ENCODE measurements at regions not wholly inside any gene's neighbourhood (a gene's known extent, or its start where the extent isn't known, plus 50 kb on each side); places are given as distances from the start of the nearest gene placed in this dataset.

DNA sequence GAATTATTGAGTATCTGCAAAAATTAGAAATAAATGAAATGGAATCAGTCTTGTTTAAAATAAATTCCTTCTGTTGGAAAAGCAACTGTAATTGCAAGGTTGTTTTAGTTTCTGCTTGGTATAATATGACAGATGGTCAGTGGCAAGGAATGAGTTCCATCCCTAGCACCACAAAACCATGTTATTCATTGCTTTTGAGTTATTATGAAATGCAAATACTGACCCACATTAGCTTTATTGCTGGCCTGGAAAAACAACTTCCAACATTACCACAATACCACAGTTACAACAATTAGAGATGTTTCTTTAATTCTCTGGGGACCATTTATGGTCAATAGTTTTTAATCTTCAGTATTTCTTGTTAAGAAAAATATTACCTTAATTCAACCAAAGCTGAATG is 194.4 kb downstream of the TMA16 start:
- no peak overlapping the region for H3K4ac ChIP-seq (replicated peaks; ENCODE audit: insufficient read length, low read depth, low read length)
- no peak overlapping the region for H2AFZ ChIP-seq (ENCODE audit: low read length)
- H2BK15ac ChIP-seq (ENCODE audit: low read length): no peak overlapping the region
- no peaks in the 10 kb centered on the region for H4K20me1 ChIP-seq (replicated peaks in 1 of 2; ENCODE audit: control insufficient read depth in 1 of 2, insufficient read depth in 2 of 2, low read length in 2 of 2)
- no peaks in the 10 kb centered on the region for H3K27me3 ChIP-seq (replicated peaks in 1 of 4; ENCODE audit: control insufficient read depth in 3 of 4, extremely low read depth in 1 of 4, insufficient read depth in 3 of 4, low read length in 3 of 4)
- no peak overlapping the region for H3K56ac ChIP-seq (replicated peaks; ENCODE audit: insufficient read length, low read depth, low read length)
- H2BK120ac ChIP-seq (replicated peaks; ENCODE audit: low read depth, low read length): no peak overlapping the region
- H3K9me3 ChIP-seq (ENCODE audit: insufficient read depth in 2 of 2, low read depth in 1 of 2, low read length in 1 of 2): no peaks in the 10 kb centered on the region
- ChIA-PET CTCF (ENCODE audit: partially characterized antibody) (interaction anchor here (3.7 to 7.4 kb wide), 2 partner anchors 7 to 323 kb away, joined by 14 to 41 read pairs; no protein-coding TSS in a partner anchor), POLR2A (ENCODE audit: partially characterized antibody) (no interaction called here)
- no peak overlapping the region for H2AK5ac ChIP-seq (ENCODE audit: low read depth, low read length)
- TF ChIP-seq RFX5 (IDR thresholded peaks at IDR 0.05; ENCODE audit: borderline replicate concordance, low read depth, low read length) (no peak), CBX8 (IDR thresholded peaks at IDR 0.05; ENCODE audit: borderline replicate concordance, low read depth, low read length) (no peak), SUZ12 (IDR thresholded peaks at IDR 0.05; ENCODE audit: low read length) (no peak), NRF1 (IDR thresholded peaks at IDR 0.05; ENCODE audit: low read depth, low read length) (no peak), HDAC6 (IDR thresholded peaks at IDR 0.05; ENCODE audit: low read depth, low read length) (no peak), RNF2 (IDR thresholded peaks at IDR 0.05; ENCODE audit: borderline replicate concordance, low read depth, low read length, missing control alignments, poor library complexity, severe bottlenecking) (no peak), KDM1A (IDR thresholded peaks at IDR 0.05; ENCODE audit: borderline replicate concordance, low read length) (no peak), TAF1 (IDR thresholded peaks at IDR 0.05; ENCODE audit: low read depth, low read length) (no peak), POU5F1 (IDR thresholded peaks at IDR 0.05; ENCODE audit: low read depth, low read length) (no peak)
- TF ChIP-seq, protein P1, sequence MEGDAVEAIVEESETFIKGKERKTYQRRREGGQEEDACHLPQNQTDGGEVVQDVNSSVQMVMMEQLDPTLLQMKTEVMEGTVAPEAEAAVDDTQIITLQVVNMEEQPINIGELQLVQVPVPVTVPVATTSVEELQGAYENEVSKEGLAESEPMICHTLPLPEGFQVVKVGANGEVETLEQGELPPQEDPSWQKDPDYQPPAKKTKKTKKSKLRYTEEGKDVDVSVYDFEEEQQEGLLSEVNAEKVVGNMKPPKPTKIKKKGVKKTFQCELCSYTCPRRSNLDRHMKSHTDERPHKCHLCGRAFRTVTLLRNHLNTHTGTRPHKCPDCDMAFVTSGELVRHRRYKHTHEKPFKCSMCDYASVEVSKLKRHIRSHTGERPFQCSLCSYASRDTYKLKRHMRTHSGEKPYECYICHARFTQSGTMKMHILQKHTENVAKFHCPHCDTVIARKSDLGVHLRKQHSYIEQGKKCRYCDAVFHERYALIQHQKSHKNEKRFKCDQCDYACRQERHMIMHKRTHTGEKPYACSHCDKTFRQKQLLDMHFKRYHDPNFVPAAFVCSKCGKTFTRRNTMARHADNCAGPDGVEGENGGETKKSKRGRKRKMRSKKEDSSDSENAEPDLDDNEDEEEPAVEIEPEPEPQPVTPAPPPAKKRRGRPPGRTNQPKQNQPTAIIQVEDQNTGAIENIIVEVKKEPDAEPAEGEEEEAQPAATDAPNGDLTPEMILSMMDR (IDR thresholded peaks at IDR 0.05; ENCODE audit: control extremely low read depth in 1 of 3, insufficient read depth in 1 of 3, low read depth in 1 of 3, low read length in 3 of 3): no peak
- TF ChIP-seq, protein P2, sequence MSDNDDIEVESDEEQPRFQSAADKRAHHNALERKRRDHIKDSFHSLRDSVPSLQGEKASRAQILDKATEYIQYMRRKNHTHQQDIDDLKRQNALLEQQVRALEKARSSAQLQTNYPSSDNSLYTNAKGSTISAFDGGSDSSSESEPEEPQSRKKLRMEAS (IDR thresholded peaks at IDR 0.05): no peak
- H3K18ac ChIP-seq (ENCODE audit: extremely low read depth, low read length): no peak overlapping the region
- no peak overlapping the region for H3K14ac ChIP-seq (ENCODE audit: insufficient read length)
- no peak overlapping the region for H4K5ac ChIP-seq (ENCODE audit: insufficient read length, low read depth, low read length)
- no peak overlapping the region for H3K27ac ChIP-seq (ENCODE audit: low read depth, low read length)
- no peak overlapping the region for H4K8ac ChIP-seq (ENCODE audit: extremely low read depth, insufficient read depth, low read length)
- H3K9ac ChIP-seq (replicated peaks in 1 of 4; ENCODE audit: extremely low read depth in 1 of 4, low read depth in 3 of 4, low read length in 3 of 4): no peak overlapping the region
- no peak overlapping the region for H2BK20ac ChIP-seq (ENCODE audit: low read length)
- H3K79me1 ChIP-seq (ENCODE audit: low read depth, low read length): no peaks in the 10 kb centered on the region
- FAIRE-seq: no peak
- no peak overlapping the region for H3K23ac ChIP-seq (ENCODE audit: insufficient read length)
- no peak for DNase-seq (ENCODE audit: low read depth in 1 of 2, low spot score in 2 of 2)
- no peaks in the 10 kb centered on the region for H3K36me3 ChIP-seq (ENCODE audit: control insufficient read depth in 2 of 4, insufficient read depth in 4 of 4, low read length in 3 of 4)
- H3K4me1 ChIP-seq (replicated peaks in 1 of 4; ENCODE audit: control insufficient read depth in 3 of 4, insufficient read depth in 4 of 4, low read length in 3 of 4): no peaks in the 10 kb centered on the region
- no peaks in the 10 kb centered on the region for H3K79me2 ChIP-seq (ENCODE audit: control insufficient read depth in 1 of 2, insufficient read depth in 2 of 2, low read length in 2 of 2)
- no peak overlapping the region for H2BK5ac ChIP-seq (ENCODE audit: low read depth, low read length)
- no peak overlapping the region for H2BK12ac ChIP-seq (ENCODE audit: low read depth, low read length)
- no peak overlapping the region for H4K91ac ChIP-seq (replicated peaks; ENCODE audit: insufficient read length, low read length)
- H3K23me2 ChIP-seq (ENCODE audit: low read depth, low read length): no peaks in the 10 kb centered on the region
- no peak overlapping the region for H3K4me2 ChIP-seq (ENCODE audit: insufficient read depth in 1 of 2, low read depth in 2 of 2, low read length in 2 of 2)
- H3K4me3 ChIP-seq (ENCODE audit: extremely low read depth in 1 of 4, insufficient read depth in 2 of 4, low read depth in 3 of 4, low read length in 4 of 4): no peak overlapping the region

Data from H1 (cell line).